ENCODE measurements at regions not wholly inside any gene's neighbourhood (a gene's known extent, or its start where the extent isn't known, plus 50 kb on each side); places are given as distances from the start of the nearest gene placed in this dataset.

DNA sequence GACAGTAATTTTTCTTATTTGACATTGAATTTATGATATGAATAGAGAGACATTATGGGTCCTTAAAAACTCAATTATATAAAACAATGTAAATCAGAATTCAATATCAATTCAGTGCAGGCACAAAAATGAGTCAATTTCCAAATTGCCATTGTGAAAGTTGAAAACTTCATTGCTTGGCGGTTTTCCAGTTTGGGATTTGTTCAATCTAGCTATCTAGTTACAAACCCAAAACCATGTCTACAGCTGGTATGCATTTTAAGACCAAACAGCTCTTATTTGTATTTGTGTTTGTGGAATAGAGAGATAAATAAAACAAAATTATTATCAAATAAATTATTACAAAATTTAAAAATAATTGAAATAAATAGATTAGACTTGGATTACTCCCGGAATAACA is 1206.6 kb upstream of the RAG2 start (continued):
- TF ChIP-seq SNAPC2 (CRISPR knock-in tag; IDR thresholded peaks at IDR 0.05): no peak
- TF ChIP-seq MED1 (CRISPR knock-in tag; IDR thresholded peaks at IDR 0.05): no peak
- no peak for TF ChIP-seq ZNF644 (CRISPR knock-in tag; IDR thresholded peaks at IDR 0.05; ENCODE audit: low read depth)
- no peak for TF ChIP-seq DNMT3B (CRISPR knock-in tag; conservative IDR thresholded peaks at IDR 0.05)

- no TSS peak for BruUV-seq (replicated peaks)
- WGBS (ENCODE audit: low lambda C conversion rate): 0% methylated on average over 5 of the region's 5 CpGs
- ChIA-PET POLR2A (no interaction called here), CTCF (ENCODE audit: low intra/inter-chr PET ratio, low total read pairs) (no interaction called here)
- H3K27ac ChIP-seq (ENCODE audit: extremely low read length, insufficient read depth, low read length): no peak overlapping the region
- no peak for FAIRE-seq
- no peak overlapping the region for H2AFZ ChIP-seq (ENCODE audit: low read length)
- no peaks in the 10 kb centered on the region for H3K36me3 ChIP-seq (replicated peaks in 1 of 2; ENCODE audit: control insufficient read depth in 1 of 2, insufficient read depth in 2 of 2, low read length in 2 of 2)
- no peaks in the 10 kb centered on the region for H3K4me1 ChIP-seq (ENCODE audit: insufficient read depth, low read length)
- no peak overlapping the region for H3K4me2 ChIP-seq (ENCODE audit: low read depth, low read length)
- in situ Hi-C loops (cut with HindIII; ENCODE audit: extremely low pct_ligation_motif_present, low pct_unique_long_range_greater_than_20kb): no loop called here
- no peaks in the 10 kb centered on the region for H4K20me1 ChIP-seq (ENCODE audit: insufficient read depth, low read length)
- peaks cover 69% of the 10 kb centered on the region for H3K9me3 ChIP-seq (ENCODE audit: low read length)
- H3K4me3 ChIP-seq (replicated peaks in 1 of 3; ENCODE audit: insufficient read depth in 1 of 3, low read depth in 2 of 3, low read length in 3 of 3): no peak overlapping the region
- H3K27me3 ChIP-seq (ENCODE audit: control insufficient read depth in 1 of 2, insufficient read depth in 2 of 2, low read length in 2 of 2): no peaks in the 10 kb centered on the region
- ATAC-seq: no peak
- intact Hi-C loops (cut with micrococcal nuclease; ENCODE audit: unreplicated experiment): no loop called here
- H3K9ac ChIP-seq (ENCODE audit: insufficient read depth, low read depth, low read length): no peak overlapping the region
- no peaks in the 10 kb centered on the region for H3K79me2 ChIP-seq (ENCODE audit: insufficient read depth, low read length)
- no peak for DNase-seq (ENCODE audit: low spot score)
- TF ChIP-seq ATF1 (CRISPR knock-in tag; IDR thresholded peaks at IDR 0.05) (no peak), RBFOX2 (IDR thresholded peaks at IDR 0.05; ENCODE audit: low read depth, low read length) (no peak), ZNF562 (CRISPR knock-in tag; IDR thresholded peaks at IDR 0.05; ENCODE audit: borderline replicate concordance) (no peak), ZBTB39 (CRISPR knock-in tag; IDR thresholded peaks at IDR 0.05) (no peak), CREM (IDR thresholded peaks at IDR 0.05) (no peak), CREM (CRISPR knock-in tag; IDR thresholded peaks at IDR 0.05) (no peak), PHF8 (CRISPR knock-in tag; IDR thresholded peaks at IDR 0.05) (no peak), SALL2 (CRISPR knock-in tag; IDR thresholded peaks at IDR 0.05) (no peak), CCAR2 (optimal IDR thresholded peaks at IDR 0.05; ENCODE audit: low read depth, low read length) (no peak), ZNF558 (CRISPR knock-in tag; IDR thresholded peaks at IDR 0.05; ENCODE audit: borderline replicate concordance) (no peak), ZNF296 (CRISPR knock-in tag; conservative IDR thresholded peaks at IDR 0.05) (no peak), ZNF564 (CRISPR knock-in tag; IDR thresholded peaks at IDR 0.05) (no peak), REL (CRISPR knock-in tag; conservative IDR thresholded peaks at IDR 0.05) (no peak), ZNF550 (CRISPR knock-in tag; IDR thresholded peaks at IDR 0.05; ENCODE audit: borderline replicate concordance) (no peak)
- TF ChIP-seq, protein P1, sequence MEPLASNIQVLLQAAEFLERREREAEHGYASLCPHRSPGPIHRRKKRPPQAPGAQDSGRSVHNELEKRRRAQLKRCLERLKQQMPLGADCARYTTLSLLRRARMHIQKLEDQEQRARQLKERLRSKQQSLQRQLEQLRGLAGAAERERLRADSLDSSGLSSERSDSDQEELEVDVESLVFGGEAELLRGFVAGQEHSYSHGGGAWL (CRISPR knock-in tag; IDR thresholded peaks at IDR 0.05): no peak
- TF ChIP-seq, protein P2, sequence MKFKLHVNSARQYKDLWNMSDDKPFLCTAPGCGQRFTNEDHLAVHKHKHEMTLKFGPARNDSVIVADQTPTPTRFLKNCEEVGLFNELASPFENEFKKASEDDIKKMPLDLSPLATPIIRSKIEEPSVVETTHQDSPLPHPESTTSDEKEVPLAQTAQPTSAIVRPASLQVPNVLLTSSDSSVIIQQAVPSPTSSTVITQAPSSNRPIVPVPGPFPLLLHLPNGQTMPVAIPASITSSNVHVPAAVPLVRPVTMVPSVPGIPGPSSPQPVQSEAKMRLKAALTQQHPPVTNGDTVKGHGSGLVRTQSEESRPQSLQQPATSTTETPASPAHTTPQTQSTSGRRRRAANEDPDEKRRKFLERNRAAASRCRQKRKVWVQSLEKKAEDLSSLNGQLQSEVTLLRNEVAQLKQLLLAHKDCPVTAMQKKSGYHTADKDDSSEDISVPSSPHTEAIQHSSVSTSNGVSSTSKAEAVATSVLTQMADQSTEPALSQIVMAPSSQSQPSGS (CRISPR knock-in tag; IDR thresholded peaks at IDR 0.05): no peak
- TF ChIP-seq, protein P3, sequence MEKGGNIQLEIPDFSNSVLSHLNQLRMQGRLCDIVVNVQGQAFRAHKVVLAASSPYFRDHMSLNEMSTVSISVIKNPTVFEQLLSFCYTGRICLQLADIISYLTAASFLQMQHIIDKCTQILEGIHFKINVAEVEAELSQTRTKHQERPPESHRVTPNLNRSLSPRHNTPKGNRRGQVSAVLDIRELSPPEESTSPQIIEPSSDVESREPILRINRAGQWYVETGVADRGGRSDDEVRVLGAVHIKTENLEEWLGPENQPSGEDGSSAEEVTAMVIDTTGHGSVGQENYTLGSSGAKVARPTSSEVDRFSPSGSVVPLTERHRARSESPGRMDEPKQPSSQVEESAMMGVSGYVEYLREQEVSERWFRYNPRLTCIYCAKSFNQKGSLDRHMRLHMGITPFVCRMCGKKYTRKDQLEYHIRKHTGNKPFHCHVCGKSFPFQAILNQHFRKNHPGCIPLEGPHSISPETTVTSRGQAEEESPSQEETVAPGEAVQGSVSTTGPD (CRISPR knock-in tag; IDR thresholded peaks at IDR 0.05): no peak
Observed at GRCh38 chr11:37788141-37788877, 1190.3 kb upstream of the RAG2 start.

Data from HepG2 (cell line).